Astrocyte (in vitro differentiated cells and primary cell): ENCODE measurements at regions not wholly inside any gene's neighbourhood (a gene's known extent, or its start where the extent isn't known, plus 50 kb on each side); places are given as distances from the start of the nearest gene placed in this dataset.

ENCODE experiments used
- DNase-seq: peaks from one replicate; pipeline ENCODE4 v3.0.0-alpha.2; 2010; ENCODE audit warnings: low read depth
- FAIRE-seq: peaks from 2 replicates; lab custom pipeline; 2011; peaks lifted over from hg19 to GRCh38; lab: Jason Lieb, UNC
- H2AFZ ChIP-seq: 2 replicates; pipeline ENCODE4 v1.6.0; 2012; ENCODE audit warnings: low read depth, low read length, inconsistent platforms
- H3K27ac ChIP-seq: 2 replicates; pipeline ENCODE4 v1.5.1; 2011; ENCODE audit warnings: low read depth, low read length, inconsistent platforms
- H3K27me3 ChIP-seq: 2 replicates; pipeline ENCODE4 v1.6.0; 2011; ENCODE audit warnings: low read length, inconsistent platforms; ENCODE audit not compliant: insufficient read depth
- H3K36me3 ChIP-seq: 2 replicates; pipeline ENCODE4 v1.5.1; 2011; ENCODE audit warnings: low read length, inconsistent platforms; ENCODE audit not compliant: insufficient read depth
- H3K4me1 ChIP-seq: 2 replicates; pipeline ENCODE4 v1.5.1; 2011; ENCODE audit warnings: low read length, inconsistent platforms; ENCODE audit not compliant: insufficient read depth
- H3K4me2 ChIP-seq: 2 replicates; pipeline ENCODE4 v1.6.0; 2012; ENCODE audit warnings: low read length, inconsistent platforms
- H3K4me3 ChIP-seq: 2 replicates; pipeline ENCODE4 v1.5.1; 2011; ENCODE audit warnings: low read depth, mild to moderate bottlenecking, low read length, inconsistent platforms; ENCODE audit not compliant: insufficient read depth
- H3K79me2 ChIP-seq: 2 replicates; pipeline ENCODE4 v1.6.0; 2012; ENCODE audit warnings: mild to moderate bottlenecking, low read length, inconsistent platforms; ENCODE audit not compliant: insufficient read depth
- H3K9ac ChIP-seq: 2 replicates; pipeline ENCODE4 v1.6.0; 2012; ENCODE audit warnings: mild to moderate bottlenecking, low read length, inconsistent platforms
- H3K9me3 ChIP-seq: 2 replicates; pipeline ENCODE4 v1.5.1; 2012; ENCODE audit warnings: low read depth, mild to moderate bottlenecking, low read length, inconsistent platforms; ENCODE audit not compliant: insufficient read depth
- H4K20me1 ChIP-seq: 2 replicates; pipeline ENCODE4 v1.6.0; 2012; ENCODE audit warnings: low read length, inconsistent platforms; ENCODE audit not compliant: insufficient read depth
- H3K27ac Mint-ChIP-seq: one replicate; pipeline ENCODE4 v1.8.0; 2021; ENCODE audit warnings: mild to moderate bottlenecking, mixed read lengths; ENCODE audit not compliant: unreplicated experiment
- H3K27me3 Mint-ChIP-seq: one replicate; pipeline ENCODE4 v1.8.0; 2021; ENCODE audit warnings: low read depth, mixed read lengths; ENCODE audit not compliant: unreplicated experiment
- H3K36me3 Mint-ChIP-seq: one replicate; pipeline ENCODE4 v1.8.0; 2021; ENCODE audit warnings: low read depth, mixed read lengths; ENCODE audit not compliant: unreplicated experiment
- H3K4me1 Mint-ChIP-seq: one replicate; pipeline ENCODE4 v1.8.0; 2021; ENCODE audit warnings: low read depth, mixed read lengths; ENCODE audit not compliant: unreplicated experiment
- H3K4me3 Mint-ChIP-seq: one replicate; pipeline ENCODE4 v1.8.0; 2021; ENCODE audit warnings: mild to moderate bottlenecking, moderate library complexity, mixed read lengths; ENCODE audit not compliant: unreplicated experiment
- H3K9me3 Mint-ChIP-seq: one replicate; pipeline ENCODE4 v1.8.0; 2021; ENCODE audit warnings: mild to moderate bottlenecking, mixed read lengths; ENCODE audit not compliant: unreplicated experiment
- CTCF ChIP-seq: IDR thresholded peaks from 2 replicates; pipeline ENCODE4 v1.5.1; 2011; ENCODE audit warnings: low read depth, mild to moderate bottlenecking, inconsistent platforms, low read length, moderate library complexity; ENCODE audit not compliant: insufficient read depth
- EZH2 ChIP-seq: IDR thresholded peaks from 2 replicates; pipeline ENCODE4 v1.6.1; 2012; ENCODE audit warnings: mild to moderate bottlenecking, low read length, inconsistent platforms; ENCODE audit not compliant: insufficient read depth

GRCh38 chr16:63066552-63066951 lies 1030.3 kb upstream of the CDH8 start:
- no peak for TF ChIP-seq CTCF
- no peak for TF ChIP-seq EZH2
- Histone ChIP-seq H3K27ac (no peak overlapping the region), H3K27me3 (no peaks in the 10 kb centered on the region), H3K4me1 (no peaks in the 10 kb centered on the region), H3K9me3 (no peaks in the 10 kb centered on the region), H3K4me3 (no peak overlapping the region), H3K9ac (no peak overlapping the region), H3K4me2 (no peak overlapping the region), H4K20me1 (no peaks in the 10 kb centered on the region), H2AFZ (no peak overlapping the region), H3K36me3 (no peaks in the 10 kb centered on the region), H3K79me2 (no peaks in the 10 kb centered on the region)
- DNase-seq (no peak), FAIRE-seq (no peak)
- Mint-ChIP-seq H3K36me3 (no peaks in the 10 kb centered on the region), H3K4me1 (peaks cover 12% of the 10 kb centered on the region), H3K27ac (no peak overlapping the region), H3K4me3 (no peak overlapping the region), H3K9me3 (peaks cover under 1% of the 10 kb centered on the region), H3K27me3 (no peaks in the 10 kb centered on the region)

- H3K27ac Mint-ChIP-seq, result no peak overlapping the region
- FAIRE-seq (no peak), DNase-seq (no peak)
- H4K20me1 ChIP-seq, result no peaks in the 10 kb centered on the region
- H3K36me3 ChIP-seq, result no peaks in the 10 kb centered on the region
- H3K4me2 ChIP-seq, result no peak overlapping the region
- peaks cover 3% of the 10 kb centered on the region for H3K9me3 ChIP-seq
- no peaks in the 10 kb centered on the region for H3K36me3 Mint-ChIP-seq
- no peak overlapping the region for H2AFZ ChIP-seq
- no peaks in the 10 kb centered on the region for H3K79me2 ChIP-seq
- no peak overlapping the region for H3K4me3 Mint-ChIP-seq
- no peak overlapping the region for H3K27ac ChIP-seq
- no peak overlapping the region for H3K9ac ChIP-seq
- peaks cover 2% of the 10 kb centered on the region for H3K9me3 Mint-ChIP-seq
- peaks cover 12% of the 10 kb centered on the region for H3K4me1 Mint-ChIP-seq
- no peaks in the 10 kb centered on the region for H3K27me3 Mint-ChIP-seq
- H3K4me3 ChIP-seq, result no peak overlapping the region
- TF ChIP-seq EZH2 (no peak), CTCF (no peak)
- H3K27me3 ChIP-seq, result no peaks in the 10 kb centered on the region
- H3K4me1 ChIP-seq, result no peaks in the 10 kb centered on the region
Measured at GRCh38 chr16:63061319-63061718, 1025.1 kb upstream of the CDH8 start.

- Histone ChIP-seq H3K4me2 (no peak overlapping the region), H3K27ac (no peak overlapping the region), H3K4me3 (no peak overlapping the region), H3K36me3 (no peaks in the 10 kb centered on the region), H4K20me1 (no peaks in the 10 kb centered on the region), H3K9me3 (peaks cover 3% of the 10 kb centered on the region), H3K4me1 (no peaks in the 10 kb centered on the region), H3K27me3 (no peaks in the 10 kb centered on the region), H3K9ac (no peak overlapping the region), H2AFZ (no peak overlapping the region), H3K79me2 (no peaks in the 10 kb centered on the region)
- Mint-ChIP-seq H3K36me3 (no peaks in the 10 kb centered on the region), H3K4me1 (peaks cover 12% of the 10 kb centered on the region), H3K27me3 (no peaks in the 10 kb centered on the region), H3K27ac (no peak overlapping the region), H3K9me3 (peaks cover 2% of the 10 kb centered on the region), H3K4me3 (no peak overlapping the region)
- TF ChIP-seq CTCF, result no peak
- no peak for TF ChIP-seq EZH2
- no peak for FAIRE-seq
- DNase-seq, result no peak
Measured at GRCh38 chr16:63059676-63060075, 1023.4 kb upstream of the CDH8 start.
